Stimulated activated memory B cell treated with anti-CD40 and anti-IgM and Interleukin-4, amounts not matched to agents 10 μg/mL and 1 μg/mL and 100 μg/mL, for 72 hours (primary cell): ENCODE measurements at regions not wholly inside any gene's neighbourhood (a gene's known extent, or its start where the extent isn't known, plus 50 kb on each side); places are given as distances from the start of the nearest gene placed in this dataset.
"Not testable (repeated sequence)": the region's sequence is repeated elsewhere in the genome, so short reads cannot be mapped to it uniquely, and the experiment has no call there.

Source experiments
- ATAC-seq: fragments of 150-1000 bp; cut with Tn5 transposase; 2 replicates; pipeline ENCODE4 v1.10.0; 2021
- H3K27ac Mint-ChIP-seq: one replicate; pipeline ENCODE4 v1.8.0; 2022; ENCODE audit warnings: mild to moderate bottlenecking, mixed read lengths
- H3K27me3 Mint-ChIP-seq: one replicate; pipeline ENCODE4 v1.8.0; 2022; ENCODE audit warnings: mixed read lengths
- H3K36me3 Mint-ChIP-seq: one replicate; pipeline ENCODE4 v1.8.0; 2022; ENCODE audit warnings: mixed read lengths
- H3K4me1 Mint-ChIP-seq: one replicate; pipeline ENCODE4 v1.8.0; 2022; ENCODE audit warnings: mixed read lengths
- H3K4me3 Mint-ChIP-seq: one replicate; pipeline ENCODE4 v1.8.0; 2022; ENCODE audit warnings: mild to moderate bottlenecking, moderate library complexity, mixed read lengths
- H3K9me3 Mint-ChIP-seq: one replicate; pipeline ENCODE4 v1.8.0; 2022; ENCODE audit warnings: mixed read lengths

- H3K27me3 Mint-ChIP-seq = no peaks in the 10 kb centered on the region
- H3K27ac Mint-ChIP-seq = no peak overlapping the region
- H3K9me3 Mint-ChIP-seq = peaks cover 4% of the 10 kb centered on the region
These were observed 807.6 kb downstream of the DNAJB9 start for GRCh38 chr7:109377076-109377884.

GRCh38 chr7:109386959-109387358 lies 817.3 kb downstream of the DNAJB9 start:
- ATAC-seq = peak; percentile 34
- Mint-ChIP-seq H3K9me3 (peaks cover 3% of the 10 kb centered on the region), H3K4me1 (no peaks in the 10 kb centered on the region), H3K4me3 (no peak overlapping the region), H3K27ac (no peak overlapping the region), H3K36me3 (no peaks in the 10 kb centered on the region), H3K27me3 (no peaks in the 10 kb centered on the region)

More at GRCh38 chr7:109377076-109377884, 807.6 kb downstream of the DNAJB9 start:
- H3K4me1 Mint-ChIP-seq = no peaks in the 10 kb centered on the region
- ATAC-seq = no peak
- H3K4me3 Mint-ChIP-seq = no peak overlapping the region
- no peaks in the 10 kb centered on the region for H3K36me3 Mint-ChIP-seq

DNA sequence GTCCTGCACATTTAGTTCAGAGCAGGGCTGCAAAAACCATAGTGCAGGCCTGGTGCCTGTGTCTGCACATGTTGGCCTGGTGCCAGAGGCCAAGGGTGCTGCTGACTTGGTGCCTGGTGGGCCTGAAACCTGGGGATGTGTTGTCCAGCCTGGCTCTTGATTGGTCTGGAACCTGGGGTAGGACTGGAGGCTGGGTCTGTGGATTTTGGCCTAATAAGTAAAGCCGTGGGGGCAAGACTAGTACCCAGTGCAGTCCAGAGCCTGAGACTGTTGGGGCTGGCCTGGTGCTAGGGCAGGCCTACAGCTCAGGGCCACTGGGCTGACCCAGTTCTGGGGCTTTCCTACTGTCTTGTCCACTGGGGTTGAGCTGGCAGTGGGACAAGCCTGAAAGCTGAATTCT lies 817.9 kb downstream of the DNAJB9 start:
- peak; percentile 64 for ATAC-seq
- Mint-ChIP-seq H3K27me3 (no peaks in the 10 kb centered on the region), H3K27ac (no peak overlapping the region), H3K9me3 (peaks cover 3% of the 10 kb centered on the region), H3K4me3 (no peak overlapping the region), H3K4me1 (no peaks in the 10 kb centered on the region), H3K36me3 (no peaks in the 10 kb centered on the region)

- H3K4me3 Mint-ChIP-seq = no peak overlapping the region
These were observed 821.6 kb downstream of the DNAJB9 start for GRCh38 chr7:109391240-109391639.

DNA sequence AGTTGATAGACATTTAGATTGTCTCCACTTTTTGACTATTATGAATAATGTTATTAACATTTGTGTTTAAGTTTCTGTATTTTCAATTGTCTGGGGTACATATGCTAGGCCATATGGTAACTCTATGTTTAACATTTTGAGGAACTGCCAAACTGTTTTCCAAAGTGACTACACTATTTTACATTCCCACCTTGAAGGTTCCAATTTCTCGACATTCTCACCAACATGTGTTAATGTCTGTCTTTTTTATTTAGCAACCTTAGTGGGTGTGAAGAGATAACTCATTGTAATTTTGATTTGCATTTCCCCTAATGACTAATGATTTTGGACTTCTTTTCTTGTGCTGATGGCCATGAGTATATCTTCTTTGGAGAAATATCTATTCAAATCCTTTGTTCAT lies 832.4 kb downstream of the DNAJB9 start:
- no peak for ATAC-seq
- peaks cover 3% of the 10 kb centered on the region for H3K9me3 Mint-ChIP-seq
- H3K4me1 Mint-ChIP-seq = no peaks in the 10 kb centered on the region
- H3K27me3 Mint-ChIP-seq = no peaks in the 10 kb centered on the region
- no peaks in the 10 kb centered on the region for H3K36me3 Mint-ChIP-seq
- H3K4me3 Mint-ChIP-seq = no peak overlapping the region
- H3K27ac Mint-ChIP-seq = no peak overlapping the region

More at GRCh38 chr7:109391240-109391639, 821.6 kb downstream of the DNAJB9 start:
- H3K36me3 Mint-ChIP-seq = no peaks in the 10 kb centered on the region
- peaks cover 3% of the 10 kb centered on the region for H3K9me3 Mint-ChIP-seq
- no peaks in the 10 kb centered on the region for H3K27me3 Mint-ChIP-seq
- H3K27ac Mint-ChIP-seq = no peak overlapping the region
- no peak for ATAC-seq
- H3K4me1 Mint-ChIP-seq = no peaks in the 10 kb centered on the region

DNA sequence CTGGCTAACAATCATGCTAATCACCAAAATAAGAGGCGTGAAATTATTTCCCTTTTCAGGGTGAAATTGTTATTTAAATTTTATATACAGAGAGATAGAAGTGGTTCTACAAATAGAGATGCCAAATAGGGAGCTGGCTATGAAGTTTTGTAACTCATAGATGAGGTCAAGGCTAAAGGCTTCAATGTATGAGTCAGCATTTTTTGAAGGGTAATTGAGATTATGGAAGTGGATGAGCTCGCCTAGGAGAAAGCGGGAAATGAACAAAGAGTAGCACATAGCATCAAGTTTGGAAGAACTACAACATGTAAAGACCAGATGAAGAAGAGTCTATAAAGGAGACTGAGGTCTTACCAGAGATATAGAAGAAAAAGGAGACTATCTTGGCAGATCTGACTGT lies 838.1 kb downstream of the DNAJB9 start:
- no peak for ATAC-seq
- Mint-ChIP-seq H3K27ac (no peak overlapping the region), H3K4me1 (no peaks in the 10 kb centered on the region), H3K27me3 (no peaks in the 10 kb centered on the region), H3K9me3 (peaks cover 3% of the 10 kb centered on the region), H3K36me3 (no peaks in the 10 kb centered on the region), H3K4me3 (no peak overlapping the region)

- no peak for ATAC-seq
- no peaks in the 10 kb centered on the region for H3K27me3 Mint-ChIP-seq
- H3K9me3 Mint-ChIP-seq = peaks cover 3% of the 10 kb centered on the region
- no peak overlapping the region for H3K27ac Mint-ChIP-seq
- H3K4me3 Mint-ChIP-seq = no peak overlapping the region
- H3K36me3 Mint-ChIP-seq = no peaks in the 10 kb centered on the region
- H3K4me1 Mint-ChIP-seq = no peaks in the 10 kb centered on the region
These were observed 868.3 kb downstream of the DNAJB9 start for GRCh38 chr7:109437957-109438356.

DNA sequence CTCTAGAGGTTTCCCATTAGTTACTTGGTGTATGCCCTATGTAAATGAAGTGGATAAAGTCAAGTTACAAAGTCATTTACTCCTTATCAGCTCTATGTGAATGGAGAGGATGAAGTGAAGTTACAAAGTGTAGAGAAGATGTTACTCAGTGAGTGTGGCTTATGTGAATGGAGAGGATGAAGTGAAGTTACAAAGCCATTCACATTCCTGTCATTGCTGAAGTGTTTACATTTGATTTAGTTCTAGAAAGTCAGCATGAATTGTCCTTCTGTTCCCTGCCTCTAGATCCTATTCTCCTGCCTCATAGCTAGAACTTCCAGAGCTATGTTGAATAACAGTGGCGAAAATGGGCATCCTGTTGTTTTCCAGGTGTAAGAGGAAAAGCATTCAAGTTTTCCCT lies 880.1 kb downstream of the DNAJB9 start:
- Mint-ChIP-seq H3K36me3 (no peaks in the 10 kb centered on the region), H3K27ac (no peak overlapping the region), H3K4me1 (no peaks in the 10 kb centered on the region)

GRCh38 chr7:109456116-109456515 lies 886.4 kb downstream of the DNAJB9 start:
- Mint-ChIP-seq H3K27ac (no peak overlapping the region), H3K36me3 (no peaks in the 10 kb centered on the region), H3K4me3 (no peak overlapping the region), H3K4me1 (no peaks in the 10 kb centered on the region), H3K27me3 (no peaks in the 10 kb centered on the region), H3K9me3 (peaks cover 11% of the 10 kb centered on the region)
- ATAC-seq = no peak

More for the DNA sequence above, 880.1 kb downstream of the DNAJB9 start:
- Mint-ChIP-seq H3K4me3 (no peak overlapping the region), H3K9me3 (peaks cover 8% of the 10 kb centered on the region), H3K27me3 (no peaks in the 10 kb centered on the region)
- ATAC-seq = no peak

GRCh38 chr7:109460296-109460695 lies 890.6 kb downstream of the DNAJB9 start:
- no peak for ATAC-seq
- Mint-ChIP-seq H3K4me1 (no peaks in the 10 kb centered on the region), H3K27ac (no peak overlapping the region), H3K27me3 (no peaks in the 10 kb centered on the region), H3K9me3 (peaks cover 3% of the 10 kb centered on the region), H3K36me3 (no peaks in the 10 kb centered on the region), H3K4me3 (no peak overlapping the region)

DNA sequence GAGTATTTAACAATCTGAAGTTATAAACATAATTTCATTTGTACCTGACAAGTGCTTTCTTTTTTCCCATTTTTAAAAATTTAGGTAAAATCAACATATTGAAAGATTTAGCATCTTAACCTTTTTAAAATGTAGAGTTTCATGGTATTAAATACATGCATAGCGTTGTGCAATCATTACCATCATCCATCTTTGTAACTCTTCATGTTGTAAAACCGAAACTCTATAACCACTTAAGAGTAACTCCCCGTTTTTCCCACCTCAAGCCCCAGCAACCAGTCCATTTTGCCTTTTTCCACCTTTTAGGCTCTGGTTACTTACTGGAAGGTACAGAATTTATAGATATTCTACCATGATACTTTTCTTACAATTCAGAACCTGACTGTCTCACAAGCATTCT lies 892.5 kb downstream of the DNAJB9 start:
- H3K4me1 Mint-ChIP-seq = no peaks in the 10 kb centered on the region
- no peak overlapping the region for H3K4me3 Mint-ChIP-seq
- H3K36me3 Mint-ChIP-seq = no peaks in the 10 kb centered on the region
- no peak overlapping the region for H3K27ac Mint-ChIP-seq
- no peak for ATAC-seq
- no peaks in the 10 kb centered on the region for H3K27me3 Mint-ChIP-seq
- peaks cover 3% of the 10 kb centered on the region for H3K9me3 Mint-ChIP-seq

GRCh38 chr7:109467729-109468128 lies 898.1 kb downstream of the DNAJB9 start:
- not testable (repeated sequence) for ATAC-seq, H3K36me3 Mint-ChIP-seq, H3K9me3 Mint-ChIP-seq, H3K4me3 Mint-ChIP-seq, H3K27ac Mint-ChIP-seq, H3K27me3 Mint-ChIP-seq, H3K4me1 Mint-ChIP-seq

- H3K4me3 Mint-ChIP-seq = no peak overlapping the region
- peaks cover 3% of the 10 kb centered on the region for H3K9me3 Mint-ChIP-seq
- no peaks in the 10 kb centered on the region for H3K36me3 Mint-ChIP-seq
- no peak for ATAC-seq
- no peaks in the 10 kb centered on the region for H3K4me1 Mint-ChIP-seq
- H3K27me3 Mint-ChIP-seq = no peaks in the 10 kb centered on the region
- no peak overlapping the region for H3K27ac Mint-ChIP-seq
These were observed 903.5 kb downstream of the DNAJB9 start for GRCh38 chr7:109473172-109473571.

DNA sequence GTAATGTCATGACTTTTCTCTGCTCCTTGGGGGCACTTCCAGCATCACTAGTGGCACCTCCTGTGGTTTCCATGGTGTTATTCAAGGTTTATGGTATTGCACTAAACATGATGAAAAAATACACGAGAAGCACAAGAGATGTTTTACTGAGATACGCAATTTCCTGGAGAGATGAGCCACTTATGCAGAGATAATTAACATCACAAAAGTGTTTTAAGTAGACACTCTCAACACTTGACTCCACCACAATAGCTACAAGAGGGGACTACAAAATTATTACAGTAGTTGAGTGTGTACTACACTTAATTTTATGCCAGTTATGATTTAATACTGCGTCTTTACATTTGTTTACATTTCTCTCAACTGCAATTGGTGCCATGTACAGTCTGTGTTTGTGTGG lies 906.7 kb downstream of the DNAJB9 start:
- no peak overlapping the region for H3K4me3 Mint-ChIP-seq
- no peak overlapping the region for H3K27ac Mint-ChIP-seq
- no peaks in the 10 kb centered on the region for H3K27me3 Mint-ChIP-seq
- peaks cover 3% of the 10 kb centered on the region for H3K9me3 Mint-ChIP-seq
- no peaks in the 10 kb centered on the region for H3K36me3 Mint-ChIP-seq
- H3K4me1 Mint-ChIP-seq = no peaks in the 10 kb centered on the region
- ATAC-seq = no peak

DNA sequence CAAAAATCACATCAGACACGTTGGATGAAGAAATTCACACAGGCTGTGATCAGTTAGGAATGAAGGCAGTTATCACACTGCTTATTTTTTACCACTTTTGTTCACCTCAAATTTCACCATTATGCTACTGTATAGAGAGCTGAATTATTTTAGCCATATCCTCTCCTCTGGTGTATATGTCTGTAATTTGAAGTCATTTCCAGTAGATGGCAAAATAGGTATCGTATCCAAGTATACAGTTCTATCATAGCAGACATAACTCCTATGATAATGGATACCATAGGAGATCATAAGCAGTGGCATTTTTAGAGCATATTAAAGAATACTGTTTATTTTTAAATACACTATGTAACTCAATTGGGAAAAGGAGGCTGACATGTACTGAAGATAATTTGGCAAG lies 909.7 kb downstream of the DNAJB9 start:
- no peaks in the 10 kb centered on the region for H3K9me3 Mint-ChIP-seq
- no peak overlapping the region for H3K4me3 Mint-ChIP-seq
- no peak for ATAC-seq
- H3K36me3 Mint-ChIP-seq = no peaks in the 10 kb centered on the region
- no peaks in the 10 kb centered on the region for H3K27me3 Mint-ChIP-seq
- H3K4me1 Mint-ChIP-seq = no peaks in the 10 kb centered on the region
- no peak overlapping the region for H3K27ac Mint-ChIP-seq

GRCh38 chr7:109490607-109491006 lies 920.9 kb downstream of the DNAJB9 start:
- not testable (repeated sequence) for H3K36me3 Mint-ChIP-seq, ATAC-seq, H3K27me3 Mint-ChIP-seq, H3K27ac Mint-ChIP-seq, H3K4me3 Mint-ChIP-seq, H3K4me1 Mint-ChIP-seq, H3K9me3 Mint-ChIP-seq
